RWPE1 (cell line): ENCODE measurements at regions not wholly inside any gene's neighbourhood (a gene's known extent, or its start where the extent isn't known, plus 50 kb on each side); places are given as distances from the start of the nearest gene placed in this dataset.

Source experiments
- CTCF ChIA-PET: fragments of 350-600 bp; sonication (Branson Sonifier 250); formaldehyde crosslinking; extraction: SDS; loops from one replicate; lab custom pipeline; 2021; lab: Yijun Ruan, JAX
- POLR2A ChIA-PET: fragments of 400-600 bp; formaldehyde crosslinking; extraction: SDS; loops from one replicate; lab custom pipeline; 2020; ENCODE audit warnings: antibody characterized with exemption; ENCODE audit not compliant: low non-redundant PET; lab: Yijun Ruan, JAX
- DNase-seq: peaks from one replicate; pipeline ENCODE4 v3.0.0; 2012; ENCODE audit warnings: low spot score
- H3K27ac ChIP-seq: fragments of 450-650 bp; 2 replicates; pipeline ENCODE4 v1.5.1; 2017
- CTCF ChIP-seq: fragments of 450-650 bp; conservative IDR thresholded peaks from 2 replicates; pipeline ENCODE4 v1.5.1; 2017; ENCODE audit warnings: low read depth, mild to moderate bottlenecking

- POLR2A ChIA-PET = no interaction called here
These were observed 81.5 kb upstream of the FAM216B start for GRCh38 chr13:42699912-42700311.

GRCh38 chr13:42702716-42703115, 78.7 kb upstream of the FAM216B start:
- CTCF ChIA-PET = no interaction called here
- no peak for TF ChIP-seq CTCF
- no peak for DNase-seq
- POLR2A ChIA-PET = no interaction called here
- H3K27ac ChIP-seq = no peak overlapping the region

More at GRCh38 chr13:42699912-42700311, 81.5 kb upstream of the FAM216B start:
- CTCF ChIA-PET = no interaction called here
- TF ChIP-seq CTCF = no peak
- DNase-seq = no peak
- no peak overlapping the region for H3K27ac ChIP-seq

- no peak overlapping the region for H3K27ac ChIP-seq
- CTCF ChIA-PET = interaction anchor here (0.7 to 0.8 kb wide), 2 partner anchors 37 to 1449 kb away, joined by 3 to 4 read pairs; no protein-coding TSS in a partner anchor
- POLR2A ChIA-PET = no interaction called here
- no peak for TF ChIP-seq CTCF
- no peak for DNase-seq
These were observed 77.6 kb upstream of the FAM216B start for GRCh38 chr13:42703740-42704139.

GRCh38 chr13:42706286-42706685, 75.1 kb upstream of the FAM216B start:
- CTCF ChIA-PET = no interaction called here

GRCh38 chr13:42707048-42707447, 74.3 kb upstream of the FAM216B start:
- H3K27ac ChIP-seq = no peak overlapping the region
- ChIA-PET CTCF (no interaction called here), POLR2A (no interaction called here)
- TF ChIP-seq CTCF = no peak
- DNase-seq = no peak

More at GRCh38 chr13:42706286-42706685, 75.1 kb upstream of the FAM216B start:
- DNase-seq = no peak
- POLR2A ChIA-PET = no interaction called here
- no peak for TF ChIP-seq CTCF
- H3K27ac ChIP-seq = no peak overlapping the region

- ChIA-PET CTCF (no interaction called here), POLR2A (no interaction called here)
- H3K27ac ChIP-seq = no peak overlapping the region
- no peak for TF ChIP-seq CTCF
- DNase-seq = no peak
These were observed 73.8 kb upstream of the FAM216B start for GRCh38 chr13:42707586-42707985.
